ENCODE measurements at regions not wholly inside any gene's neighbourhood (a gene's known extent, or its start where the extent isn't known, plus 50 kb on each side); places are given as distances from the start of the nearest gene placed in this dataset.

DNA sequence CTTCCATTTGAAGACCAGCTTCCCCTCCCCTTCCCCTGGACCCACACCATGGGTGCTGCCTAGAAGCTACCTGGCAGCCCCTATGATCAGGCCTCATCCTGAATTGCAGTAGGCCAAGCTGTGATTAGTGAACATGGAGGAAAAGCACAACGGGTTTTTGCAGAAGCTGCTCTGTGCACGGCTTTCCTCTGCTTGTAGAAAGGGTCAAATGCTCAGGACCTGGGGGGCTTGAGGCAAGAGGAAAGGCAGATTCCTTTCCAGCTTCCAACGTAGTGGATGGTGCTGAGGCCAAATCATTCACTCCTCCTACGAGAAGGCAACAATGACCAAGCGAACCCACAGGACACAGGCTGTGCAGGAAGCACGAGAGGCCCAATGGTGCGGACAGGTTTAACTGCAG lies 410.3 kb upstream of the SHH start:
- Histone ChIP-seq H3K36me3 (ENCODE audit: control insufficient read depth, insufficient read depth, low read length) (no peaks in the 10 kb centered on the region), H3K27me3 (ENCODE audit: control insufficient read depth, insufficient read depth, low read length) (peaks cover 3% of the 10 kb centered on the region), H3K9me3 (replicated peaks; ENCODE audit: control insufficient read depth, low read depth, low read length) (no peaks in the 10 kb centered on the region), H3K4me1 (ENCODE audit: control insufficient read depth, insufficient read depth, low read length) (no peaks in the 10 kb centered on the region), H3K27ac (ENCODE audit: low read length) (no peak overlapping the region), H3K4me3 (ENCODE audit: low read length) (no peak overlapping the region)
- DNase-seq: no peak
- WGBS (ENCODE audit: insufficient coverage): 14% methylated on average over 4 of the region's 7 CpGs

DNA sequence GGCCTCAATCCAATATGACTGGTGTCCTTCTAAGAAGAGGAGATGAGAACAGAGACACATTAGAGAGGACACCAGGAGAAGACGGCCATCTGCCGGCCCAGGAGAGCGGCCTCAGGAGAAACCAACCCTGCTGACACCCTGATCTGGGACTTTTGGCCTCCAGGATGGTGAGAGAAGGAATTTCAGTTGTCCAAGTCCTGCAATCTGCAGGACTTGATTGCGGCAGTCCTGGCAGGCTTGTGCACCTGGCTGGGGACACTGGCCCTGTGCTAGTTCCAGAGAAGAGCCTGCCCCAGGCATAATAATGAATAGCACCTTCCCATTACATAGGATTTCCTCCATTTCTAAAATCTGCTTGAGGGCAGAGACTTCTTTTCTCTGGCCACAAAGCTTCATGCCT lies 409.9 kb upstream of the SHH start:
- Histone ChIP-seq H3K4me3 (ENCODE audit: low read length) (no peak overlapping the region), H3K9me3 (replicated peaks; ENCODE audit: control insufficient read depth, low read depth, low read length) (no peaks in the 10 kb centered on the region), H3K27ac (ENCODE audit: low read length) (no peak overlapping the region), H3K4me1 (ENCODE audit: control insufficient read depth, insufficient read depth, low read length) (no peaks in the 10 kb centered on the region), H3K36me3 (ENCODE audit: control insufficient read depth, insufficient read depth, low read length) (no peaks in the 10 kb centered on the region), H3K27me3 (ENCODE audit: control insufficient read depth, insufficient read depth, low read length) (peaks cover 3% of the 10 kb centered on the region)
- 100% methylated on average over 3 of the region's 4 CpGs for WGBS (ENCODE audit: insufficient coverage)
- no peak for DNase-seq

DNA sequence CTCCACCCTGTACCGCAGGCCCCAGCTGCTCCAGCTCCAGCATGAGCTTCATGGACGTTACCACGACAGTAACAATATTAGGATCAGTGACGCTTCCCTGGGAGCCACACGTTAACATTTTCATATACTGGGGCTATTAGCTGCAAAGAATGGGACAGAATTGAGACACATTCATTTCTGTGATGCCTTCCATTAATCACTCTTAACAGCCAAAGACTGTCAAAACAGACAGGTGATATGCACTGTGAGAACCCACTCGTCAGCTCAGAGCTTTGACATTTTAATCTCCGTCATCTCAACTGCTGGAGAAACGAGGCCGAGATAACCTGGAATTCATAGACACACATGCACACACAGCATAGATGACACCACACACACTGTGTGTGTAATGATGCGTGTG lies 408.4 kb upstream of the SHH start:
- 80% methylated on average over 3 of the region's 10 CpGs for WGBS (ENCODE audit: insufficient coverage)
- Histone ChIP-seq H3K9me3 (replicated peaks; ENCODE audit: control insufficient read depth, low read depth, low read length) (no peaks in the 10 kb centered on the region), H3K4me3 (ENCODE audit: low read length) (no peak overlapping the region), H3K27ac (ENCODE audit: low read length) (no peak overlapping the region), H3K27me3 (ENCODE audit: control insufficient read depth, insufficient read depth, low read length) (peaks cover 3% of the 10 kb centered on the region), H3K4me1 (ENCODE audit: control insufficient read depth, insufficient read depth, low read length) (no peaks in the 10 kb centered on the region), H3K36me3 (ENCODE audit: control insufficient read depth, insufficient read depth, low read length) (no peaks in the 10 kb centered on the region)
- no peak for DNase-seq

DNA sequence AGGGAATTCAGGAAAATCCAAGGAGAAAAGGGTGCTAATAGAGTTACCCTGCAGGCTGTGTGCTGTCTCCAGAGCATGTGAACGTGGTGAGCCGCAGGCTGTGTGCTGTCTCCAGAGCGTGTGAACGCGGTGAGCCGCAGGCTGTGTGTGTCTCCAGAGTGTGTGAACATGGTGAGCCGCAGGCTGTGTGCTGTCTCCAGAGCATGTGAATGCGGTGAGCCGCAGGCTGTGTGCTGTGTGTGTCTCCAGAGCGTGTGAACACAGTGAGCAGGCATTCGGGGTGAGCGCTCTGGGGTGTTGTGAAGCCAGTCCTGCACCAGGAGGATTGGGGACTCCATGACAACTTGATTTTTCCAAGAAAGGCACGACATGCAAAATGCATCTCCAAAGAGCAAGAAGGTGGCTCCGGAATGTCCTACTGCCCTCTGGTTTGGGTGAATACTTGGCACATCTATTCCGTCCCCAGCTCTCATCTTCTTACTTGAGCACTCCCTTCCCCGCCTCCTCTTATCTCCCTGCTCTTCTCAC lies 407.9 kb upstream of the SHH start:
- Histone ChIP-seq H3K4me3 (ENCODE audit: low read length) (no peak overlapping the region), H3K4me1 (ENCODE audit: control insufficient read depth, insufficient read depth, low read length) (no peaks in the 10 kb centered on the region), H3K27me3 (ENCODE audit: control insufficient read depth, insufficient read depth, low read length) (peaks cover 3% of the 10 kb centered on the region), H3K9me3 (replicated peaks; ENCODE audit: control insufficient read depth, low read depth, low read length) (no peaks in the 10 kb centered on the region), H3K27ac (ENCODE audit: low read length) (no peak overlapping the region), H3K36me3 (ENCODE audit: control insufficient read depth, insufficient read depth, low read length) (no peaks in the 10 kb centered on the region)
- no peak for DNase-seq
- WGBS (ENCODE audit: insufficient coverage): 76% methylated on average over 16 of the region's 16 CpGs

DNA sequence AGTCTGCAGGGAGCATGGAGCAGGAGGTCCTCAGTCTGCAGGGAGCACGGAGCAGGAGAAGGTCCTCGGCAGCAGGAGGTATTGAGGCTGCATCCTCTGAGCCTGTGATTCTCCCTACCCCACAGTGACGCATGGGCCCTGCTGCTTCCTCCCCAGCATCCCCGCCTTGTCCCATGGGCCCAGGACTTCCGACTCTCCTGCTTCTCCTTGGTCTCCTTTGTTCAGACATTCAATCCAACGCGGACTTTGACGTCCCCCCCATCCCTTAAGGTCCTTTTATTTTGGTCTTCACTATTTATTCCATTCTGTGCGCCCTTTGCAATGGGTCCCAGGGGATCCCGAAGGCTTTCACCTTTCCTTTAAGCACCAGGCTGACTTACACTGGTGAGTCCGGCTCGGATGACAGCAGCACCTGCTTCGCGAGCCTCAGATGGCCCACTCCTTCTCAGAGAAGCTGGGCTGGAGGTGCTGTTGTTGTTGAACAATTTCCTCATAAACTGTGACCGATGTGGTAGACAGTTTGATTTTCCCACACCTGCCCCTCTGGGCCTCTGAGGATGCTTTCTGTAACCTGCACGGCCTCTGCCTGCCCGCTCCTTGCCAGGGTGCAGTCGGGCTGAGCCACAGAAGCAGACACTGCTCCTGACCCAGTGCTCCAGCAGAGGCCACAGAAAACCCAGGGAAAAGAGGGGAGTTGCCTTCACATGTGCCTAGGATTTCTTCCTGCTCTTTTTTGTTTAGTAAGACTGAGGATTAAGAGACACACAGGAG lies 407.2 kb upstream of the SHH start:
- Histone ChIP-seq H3K27ac (ENCODE audit: low read length) (no peak overlapping the region), H3K36me3 (ENCODE audit: control insufficient read depth, insufficient read depth, low read length) (no peaks in the 10 kb centered on the region), H3K4me3 (ENCODE audit: low read length) (no peak overlapping the region), H3K27me3 (ENCODE audit: control insufficient read depth, insufficient read depth, low read length) (peaks cover 3% of the 10 kb centered on the region), H3K9me3 (replicated peaks; ENCODE audit: control insufficient read depth, low read depth, low read length) (no peaks in the 10 kb centered on the region), H3K4me1 (ENCODE audit: control insufficient read depth, insufficient read depth, low read length) (no peaks in the 10 kb centered on the region)
- no peak for DNase-seq
- 73% methylated on average over 11 of the region's 18 CpGs for WGBS (ENCODE audit: insufficient coverage)

DNA sequence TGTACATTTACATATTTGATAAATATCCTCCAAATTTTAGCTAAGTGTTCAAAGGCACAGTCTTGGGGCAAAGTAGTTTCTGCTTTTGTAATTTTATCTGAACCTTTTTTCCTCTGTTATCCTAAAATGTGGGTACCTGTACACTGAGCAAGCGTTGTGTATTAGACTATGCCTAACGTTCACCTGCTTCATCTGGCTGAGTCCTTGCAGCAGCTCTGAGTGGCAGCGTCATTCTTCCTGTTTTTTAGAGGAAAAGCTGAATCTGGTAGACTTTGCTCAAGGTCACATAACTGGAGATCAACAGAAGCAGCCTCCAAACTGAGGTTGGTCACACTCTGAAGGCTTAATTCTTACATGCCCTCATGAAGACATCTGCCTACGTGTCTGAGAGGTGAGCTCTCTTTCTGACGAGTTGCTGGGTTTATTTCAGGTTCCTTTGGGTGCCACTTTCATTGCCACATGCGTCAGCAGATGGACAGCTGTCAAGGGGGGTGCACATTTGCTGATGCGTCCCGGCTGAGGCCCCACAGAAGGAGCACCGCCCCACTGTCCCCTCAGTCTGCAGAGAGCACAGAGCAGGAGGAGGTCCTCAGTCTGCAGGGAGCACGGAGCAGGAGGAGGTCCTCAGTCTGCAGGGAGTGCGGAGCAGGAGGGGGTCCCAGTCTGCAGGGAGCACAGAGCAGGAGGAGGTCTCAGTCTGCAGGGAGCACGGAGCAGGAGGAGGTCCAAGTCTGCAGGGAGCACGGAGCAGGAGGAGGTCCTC lies 406.5 kb upstream of the SHH start:
- no peak for DNase-seq
- no peak overlapping the region for H3K4me3 ChIP-seq (ENCODE audit: low read length)
- whole genome bisulfite sequencing (ENCODE audit: insufficient coverage): 77% methylated on average over 12 of the region's 13 CpGs
- H3K27me3 ChIP-seq (ENCODE audit: control insufficient read depth, insufficient read depth, low read length): no peaks in the 10 kb centered on the region
- H3K9me3 ChIP-seq (replicated peaks; ENCODE audit: control insufficient read depth, low read depth, low read length): no peaks in the 10 kb centered on the region
- H3K36me3 ChIP-seq (ENCODE audit: control insufficient read depth, insufficient read depth, low read length): no peaks in the 10 kb centered on the region
- no peak overlapping the region for H3K27ac ChIP-seq (ENCODE audit: low read length)
- no peaks in the 10 kb centered on the region for H3K4me1 ChIP-seq (ENCODE audit: control insufficient read depth, insufficient read depth, low read length)

DNA sequence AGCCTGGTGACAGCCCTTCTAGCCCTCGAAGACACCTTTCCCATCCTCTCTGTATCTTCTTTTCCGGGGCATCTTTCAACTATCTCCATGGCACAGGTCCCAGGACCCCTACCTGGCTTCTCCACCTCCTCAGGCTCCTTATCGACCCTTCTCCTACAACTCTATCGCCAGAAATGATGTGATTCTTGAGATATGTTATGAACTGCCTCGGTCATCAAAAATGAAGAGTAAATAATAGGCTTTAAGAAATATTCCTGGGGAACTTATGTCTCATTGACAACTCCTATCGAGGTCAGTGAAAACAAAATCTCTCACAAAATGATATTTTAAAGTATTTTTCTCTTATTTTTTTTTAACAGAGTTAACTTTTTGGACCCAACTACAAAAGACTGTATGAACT lies 405.5 kb upstream of the SHH start:
- no peak overlapping the region for H3K27ac ChIP-seq (ENCODE audit: low read length)
- DNase-seq: no peak
- WGBS (ENCODE audit: insufficient coverage): 100% methylated on average over 1 of the region's 6 CpGs
- H3K9me3 ChIP-seq (replicated peaks; ENCODE audit: control insufficient read depth, low read depth, low read length): no peaks in the 10 kb centered on the region
- H3K4me3 ChIP-seq (ENCODE audit: low read length): no peak overlapping the region
- no peaks in the 10 kb centered on the region for H3K27me3 ChIP-seq (ENCODE audit: control insufficient read depth, insufficient read depth, low read length)
- H3K4me1 ChIP-seq (ENCODE audit: control insufficient read depth, insufficient read depth, low read length): no peaks in the 10 kb centered on the region
- no peaks in the 10 kb centered on the region for H3K36me3 ChIP-seq (ENCODE audit: control insufficient read depth, insufficient read depth, low read length)

DNA sequence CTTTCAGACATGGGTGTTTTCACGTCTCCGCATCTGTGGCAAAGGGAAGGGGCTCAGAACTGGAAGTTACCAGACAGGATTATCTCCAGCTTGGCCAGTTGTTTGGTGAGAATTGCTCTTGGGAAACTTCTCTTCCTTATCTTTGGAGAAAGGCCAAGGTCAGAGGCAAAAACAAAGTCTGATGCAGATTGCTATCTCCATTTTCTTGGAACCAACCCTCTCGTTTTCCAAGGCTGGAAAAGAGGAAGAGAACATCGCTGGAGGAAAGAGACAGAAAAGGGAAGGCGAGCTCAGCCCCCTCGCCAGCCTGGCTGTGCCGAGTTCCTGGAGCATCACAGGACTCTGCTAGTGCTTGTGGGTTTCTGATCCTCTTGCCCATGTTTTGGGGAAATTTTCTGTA lies 396.8 kb upstream of the SHH start:
- Histone ChIP-seq H3K4me3 (ENCODE audit: low read length) (no peak overlapping the region), H3K36me3 (ENCODE audit: control insufficient read depth, insufficient read depth, low read length) (no peaks in the 10 kb centered on the region), H3K27ac (ENCODE audit: low read length) (no peak overlapping the region), H3K9me3 (replicated peaks; ENCODE audit: control insufficient read depth, low read depth, low read length) (no peaks in the 10 kb centered on the region), H3K27me3 (ENCODE audit: control insufficient read depth, insufficient read depth, low read length) (no peaks in the 10 kb centered on the region), H3K4me1 (ENCODE audit: control insufficient read depth, insufficient read depth, low read length) (no peaks in the 10 kb centered on the region)
- DNase-seq: no peak
- WGBS (ENCODE audit: insufficient coverage): 95% methylated on average over 3 of the region's 7 CpGs

DNA sequence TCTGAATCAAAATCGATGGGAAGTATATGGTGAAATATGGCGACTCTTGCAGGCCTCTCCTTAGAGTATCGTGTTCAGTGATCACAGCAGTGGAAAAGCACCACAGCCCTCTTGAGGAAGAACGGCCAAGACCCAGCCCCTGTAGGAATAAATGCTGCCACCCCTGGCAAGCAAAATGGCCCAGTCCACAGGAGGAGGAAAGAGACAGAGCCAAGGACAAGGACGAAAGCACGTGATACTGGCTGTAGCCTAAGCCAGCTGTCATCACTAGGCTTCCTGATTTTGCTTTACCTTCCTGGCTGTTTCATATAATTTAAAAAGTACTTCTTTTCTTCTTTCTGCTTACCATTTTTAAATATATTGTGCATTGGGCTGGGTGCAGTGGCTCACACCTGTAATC lies 395.0 kb upstream of the SHH start:
- no peaks in the 10 kb centered on the region for H3K36me3 ChIP-seq (ENCODE audit: control insufficient read depth, insufficient read depth, low read length)
- 79% methylated on average over 3 of the region's 6 CpGs for WGBS (ENCODE audit: insufficient coverage)
- no peak overlapping the region for H3K4me3 ChIP-seq (ENCODE audit: low read length)
- H3K4me1 ChIP-seq (ENCODE audit: control insufficient read depth, insufficient read depth, low read length): no peaks in the 10 kb centered on the region
- H3K9me3 ChIP-seq (replicated peaks; ENCODE audit: control insufficient read depth, low read depth, low read length): no peaks in the 10 kb centered on the region
- no peak for DNase-seq
- H3K27me3 ChIP-seq (ENCODE audit: control insufficient read depth, insufficient read depth, low read length): no peaks in the 10 kb centered on the region
- H3K27ac ChIP-seq (ENCODE audit: low read length): no peak overlapping the region

DNA sequence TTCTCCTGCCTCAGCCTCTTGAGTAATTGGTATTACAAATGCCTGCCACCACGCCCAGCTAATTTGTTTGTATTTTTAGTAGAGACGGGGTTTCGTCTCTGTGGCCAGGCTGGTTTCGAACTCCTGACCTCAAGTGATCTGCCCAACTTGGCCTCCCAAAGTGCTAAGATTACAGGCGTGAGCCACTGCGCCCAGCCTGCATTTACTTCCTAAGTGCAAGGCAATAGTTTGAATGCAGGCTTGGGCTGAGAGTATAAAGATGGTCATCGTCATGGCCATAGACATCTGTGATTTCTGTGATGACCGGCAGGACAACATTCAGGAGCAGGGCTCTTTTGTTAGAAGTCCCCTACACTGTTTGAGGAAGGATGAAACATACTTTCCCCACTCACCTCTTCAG lies 393.9 kb upstream of the SHH start:
- no peak overlapping the region for H3K27ac ChIP-seq (ENCODE audit: low read length)
- no peaks in the 10 kb centered on the region for H3K4me1 ChIP-seq (ENCODE audit: control insufficient read depth, insufficient read depth, low read length)
- no peaks in the 10 kb centered on the region for H3K9me3 ChIP-seq (replicated peaks; ENCODE audit: control insufficient read depth, low read depth, low read length)
- no peaks in the 10 kb centered on the region for H3K36me3 ChIP-seq (ENCODE audit: control insufficient read depth, insufficient read depth, low read length)
- WGBS (ENCODE audit: insufficient coverage): 80% methylated on average over 7 of the region's 8 CpGs
- no peak for DNase-seq
- H3K27me3 ChIP-seq (ENCODE audit: control insufficient read depth, insufficient read depth, low read length): no peaks in the 10 kb centered on the region
- H3K4me3 ChIP-seq (ENCODE audit: low read length): no peak overlapping the region
